WTC11 (cell line): ENCODE measurements at regions not wholly inside any gene's neighbourhood (a gene's known extent, or its start where the extent isn't known, plus 50 kb on each side); places are given as distances from the start of the nearest gene placed in this dataset.

Source experiments
- ATAC-seq: fragments of 200-7000 bp; cut with Tn5 transposase; 2 replicates; pipeline ENCODE4 v1.10.0; 2021; ENCODE audit warnings: mild to moderate bottlenecking, moderate library complexity
- CTCF ChIA-PET: fragments of 300-600 bp; sonication (Branson Sonifier 250); formaldehyde crosslinking; loops from one replicate; lab custom pipeline; 2021; ENCODE audit warnings: antibody characterized with exemption; lab: Charles Lee
- POLR2A ChIA-PET: fragments of 350-600 bp; sonication (Branson Sonifier 250); formaldehyde crosslinking; loops from one replicate; lab custom pipeline; 2021; ENCODE audit warnings: antibody characterized with exemption; lab: Charles Lee
- DNase-seq: peaks from one replicate; pipeline ENCODE4 v3.0.0; 2021; ENCODE audit warnings: low spot score
- H3K27ac Mint-ChIP-seq: 2 replicates; pipeline ENCODE4 v1.8.0; 2021; ENCODE audit warnings: mixed read lengths
- H3K27me3 Mint-ChIP-seq: 2 replicates; pipeline ENCODE4 v1.8.0; 2021; ENCODE audit warnings: low read depth, mild to moderate bottlenecking, moderate library complexity, mixed read lengths
- H3K36me3 Mint-ChIP-seq: 2 replicates; pipeline ENCODE4 v1.8.0; 2021; ENCODE audit warnings: mixed read lengths
- H3K4me1 Mint-ChIP-seq: 2 replicates; pipeline ENCODE4 v1.8.0; 2022; ENCODE audit warnings: mixed read lengths
- H3K4me3 Mint-ChIP-seq: 2 replicates; pipeline ENCODE4 v1.8.0; 2021; ENCODE audit warnings: mild to moderate bottlenecking, moderate library complexity, mixed read lengths
- H3K9me3 Mint-ChIP-seq: 2 replicates; pipeline ENCODE4 v1.8.0; 2021; ENCODE audit warnings: mixed read lengths
- AFF4 ChIP-seq: sonication (generic); formaldehyde crosslinking; IDR thresholded peaks from 2 replicates; pipeline ENCODE4 v1.8.1; 2023; ENCODE audit warnings: mild to moderate bottlenecking, missing genetic modification reagents, borderline replicate concordance
- CBFB ChIP-seq: sonication (generic); formaldehyde crosslinking; IDR thresholded peaks from 2 replicates; pipeline ENCODE4 v1.8.1; 2022; ENCODE audit warnings: mild to moderate bottlenecking, low read depth, missing genetic modification reagents
- ESRRA ChIP-seq: sonication (generic); formaldehyde crosslinking; IDR thresholded peaks from 2 replicates; pipeline ENCODE4 v1.8.1; 2022; ENCODE audit warnings: mild to moderate bottlenecking, missing genetic modification reagents, borderline replicate concordance
- ETV6 ChIP-seq: sonication (generic); formaldehyde crosslinking; IDR thresholded peaks from 2 replicates; pipeline ENCODE4 v1.8.1; 2022; ENCODE audit warnings: mild to moderate bottlenecking, missing genetic modification reagents
- GABPB1 ChIP-seq: sonication (generic); formaldehyde crosslinking; IDR thresholded peaks from 2 replicates; pipeline ENCODE4 v1.8.1; 2023; ENCODE audit warnings: mild to moderate bottlenecking, missing genetic modification reagents
- GRHL2 ChIP-seq: fragments of 250-450 bp; sonication (Bioruptor Pico); IDR thresholded peaks from 2 replicates; pipeline ENCODE4 v1.8.0; 2022; ENCODE audit warnings: mild to moderate bottlenecking, moderate library complexity; ENCODE audit not compliant: insufficient replicate concordance, severe bottlenecking
- IRF2 ChIP-seq: sonication (generic); formaldehyde crosslinking; IDR thresholded peaks from 2 replicates; pipeline ENCODE4 v1.8.0; 2022; ENCODE audit warnings: low read depth, missing genetic modification reagents, borderline replicate concordance
- JUN ChIP-seq: sonication (generic); formaldehyde crosslinking; IDR thresholded peaks from 2 replicates; pipeline ENCODE4 v1.8.0; 2023; ENCODE audit warnings: mild to moderate bottlenecking, missing genetic modification reagents
- MLX ChIP-seq: sonication (generic); formaldehyde crosslinking; IDR thresholded peaks from 2 replicates; pipeline ENCODE4 v1.8.1; 2023; ENCODE audit warnings: mild to moderate bottlenecking, missing genetic modification reagents, moderate library complexity
- NFATC4 ChIP-seq: fragments of 250-450 bp; sonication (Bioruptor Pico); IDR thresholded peaks from 2 replicates; pipeline ENCODE4 v1.9.0; 2021; ENCODE audit warnings: mild to moderate bottlenecking
- NFE2L1 ChIP-seq: sonication (generic); formaldehyde crosslinking; IDR thresholded peaks from 2 replicates; pipeline ENCODE4 v1.8.1; 2023; ENCODE audit warnings: missing genetic modification reagents
- NR2C2 ChIP-seq: sonication (generic); formaldehyde crosslinking; IDR thresholded peaks from 2 replicates; pipeline ENCODE4 v1.8.0; 2022; ENCODE audit warnings: mild to moderate bottlenecking, missing genetic modification reagents
- PREB ChIP-seq: sonication (generic); formaldehyde crosslinking; IDR thresholded peaks from 2 replicates; pipeline ENCODE4 v1.8.1; 2022; ENCODE audit warnings: mild to moderate bottlenecking, missing genetic modification reagents, moderate library complexity, borderline replicate concordance
- RELA ChIP-seq: sonication (generic); formaldehyde crosslinking; IDR thresholded peaks from 2 replicates; pipeline ENCODE4 v1.8.1; 2022; ENCODE audit warnings: missing genetic modification reagents, mild to moderate bottlenecking, borderline replicate concordance
- RORB ChIP-seq: fragments of 250-450 bp; sonication (Bioruptor Pico); IDR thresholded peaks from 2 replicates; pipeline ENCODE4 v1.9.0; 2021; ENCODE audit warnings: mild to moderate bottlenecking
- SMAD4 ChIP-seq: sonication (generic); formaldehyde crosslinking; IDR thresholded peaks from 2 replicates; pipeline ENCODE4 v1.8.0; 2022; ENCODE audit warnings: mild to moderate bottlenecking, missing genetic modification reagents
- SOX15 ChIP-seq: fragments of 250-450 bp; sonication (Bioruptor Pico); IDR thresholded peaks from 2 replicates; pipeline ENCODE4 v1.9.0; 2021; ENCODE audit warnings: mild to moderate bottlenecking
- USF1 ChIP-seq: sonication (generic); formaldehyde crosslinking; IDR thresholded peaks from 2 replicates; pipeline ENCODE4 v1.8.0; 2022; ENCODE audit warnings: mild to moderate bottlenecking, missing genetic modification reagents
- ZNF281 ChIP-seq: sonication (generic); formaldehyde crosslinking; IDR thresholded peaks from 2 replicates; pipeline ENCODE4 v1.8.0; 2023; ENCODE audit warnings: mild to moderate bottlenecking, missing genetic modification reagents
- ZNF423 ChIP-seq: fragments of 250-450 bp; sonication (Bioruptor Pico); IDR thresholded peaks from 2 replicates; pipeline ENCODE4 v2.1.2; 2022; ENCODE audit warnings: mild to moderate bottlenecking, moderate library complexity
- ZNF512 ChIP-seq: sonication (generic); formaldehyde crosslinking; IDR thresholded peaks from 2 replicates; pipeline ENCODE4 v1.8.1; 2022; ENCODE audit warnings: missing genetic modification reagents, borderline replicate concordance
- ZNF671 ChIP-seq: fragments of 250-450 bp; sonication (Bioruptor Pico); IDR thresholded peaks from 2 replicates; pipeline ENCODE4 v1.8.0; 2021; ENCODE audit warnings: mild to moderate bottlenecking
- ZSCAN18 ChIP-seq: fragments of 250-450 bp; sonication (Bioruptor Pico); IDR thresholded peaks from 2 replicates; pipeline ENCODE4 v2.1.2; 2022; ENCODE audit warnings: mild to moderate bottlenecking, moderate library complexity

- no peaks in the 10 kb centered on the region for H3K36me3 Mint-ChIP-seq
- DNase-seq: no peak
- ChIA-PET POLR2A (no interaction called here), CTCF (no interaction called here)
- no peak overlapping the region for H3K4me3 Mint-ChIP-seq
- no peak overlapping the region for H3K27ac Mint-ChIP-seq
- no peaks in the 10 kb centered on the region for H3K9me3 Mint-ChIP-seq
- H3K4me1 Mint-ChIP-seq: peaks cover 10% of the 10 kb centered on the region
- H3K27me3 Mint-ChIP-seq: no peaks in the 10 kb centered on the region
- no peak for ATAC-seq
- TF ChIP-seq ESRRA (CRISPR knock-in tag) (no peak), GRHL2 (CRISPR knock-in tag) (no peak), MLX (CRISPR knock-in tag) (no peak), IRF2 (CRISPR knock-in tag) (no peak), ETV6 (CRISPR knock-in tag) (no peak), ZNF671 (CRISPR knock-in tag) (no peak), NFE2L1 (no peak), JUN (CRISPR knock-in tag) (no peak), ZNF512 (CRISPR knock-in tag) (no peak), PREB (no peak), CBFB (CRISPR knock-in tag) (no peak), GABPB1 (CRISPR knock-in tag) (no peak), RORB (CRISPR knock-in tag) (no peak), ZNF423 (CRISPR knock-in tag) (no peak), SOX15 (CRISPR knock-in tag) (no peak), NR2C2 (CRISPR knock-in tag) (no peak), ZSCAN18 (CRISPR knock-in tag) (no peak), RELA (CRISPR knock-in tag) (no peak), ZNF281 (CRISPR knock-in tag) (no peak)
Observed at GRCh38 chr16:86075839-86076440, 177.0 kb downstream of the IRF8 start.

GRCh38 chr16:86076606-86077005 lies 177.6 kb downstream of the IRF8 start:
- H3K4me1 Mint-ChIP-seq: peaks cover 10% of the 10 kb centered on the region
- no peaks in the 10 kb centered on the region for H3K9me3 Mint-ChIP-seq
- H3K4me3 Mint-ChIP-seq: no peak overlapping the region
- H3K27ac Mint-ChIP-seq: no peak overlapping the region
- no peaks in the 10 kb centered on the region for H3K36me3 Mint-ChIP-seq
- ATAC-seq (no peak), DNase-seq (no peak)
- CTCF ChIA-PET: interaction anchor here (1.4 kb wide), 1 partner anchor 12 kb away, joined by 3 read pairs; no protein-coding TSS in a partner anchor
- POLR2A ChIA-PET: no interaction called here
- no peaks in the 10 kb centered on the region for H3K27me3 Mint-ChIP-seq
- TF ChIP-seq AFF4 (no peak), NFE2L1 (no peak), USF1 (no peak), NFATC4 (CRISPR knock-in tag) (no peak), SMAD4 (CRISPR knock-in tag) (no peak)
